ENCODE measurements at regions not wholly inside any gene's neighbourhood (a gene's known extent, or its start where the extent isn't known, plus 50 kb on each side); places are given as distances from the start of the nearest gene placed in this dataset.

- peaks cover 3 to 10% (median 9%) of the 10 kb centered on the region in 9 donors for H3K9me3 Mint-ChIP-seq
- POLR2A ChIA-PET = no interaction called here
- H3K36me3 Mint-ChIP-seq = peaks cover 0 to 9% (median 0%) of the 10 kb centered on the region in 3 donors
- no peak overlapping the region for H3K27ac Mint-ChIP-seq
- peaks cover 18 to 32% (median 23%) of the 10 kb centered on the region in 5 donors for H3K27me3 Mint-ChIP-seq
- no peaks in the 10 kb centered on the region for H3K4me1 Mint-ChIP-seq
- ATAC-seq = no peak
- no peak for DNase-seq
- no peak overlapping the region for H3K4me3 Mint-ChIP-seq
These were observed 63.9 kb downstream of the FBXO5 start for GRCh38 chr6:152918991-152919390.

GRCh38 chr6:152920016-152920415 lies 62.8 kb downstream of the FBXO5 start:
- POLR2A ChIA-PET = no interaction called here

More at GRCh38 chr6:152920016-152920415, 62.8 kb downstream of the FBXO5 start:
- no peak for DNase-seq
- H3K9me3 Mint-ChIP-seq = peaks cover 0 to 3% (median 0%) of the 10 kb centered on the region in 9 donors
- ATAC-seq = no peak
- no peaks in the 10 kb centered on the region for H3K4me1 Mint-ChIP-seq
- H3K27ac Mint-ChIP-seq = no peak overlapping the region
- H3K27me3 Mint-ChIP-seq = peaks cover 13 to 31% (median 20%) of the 10 kb centered on the region in 5 donors
- peaks cover 0 to 4% (median 0%) of the 10 kb centered on the region in 3 donors for H3K36me3 Mint-ChIP-seq
- H3K4me3 Mint-ChIP-seq = no peak overlapping the region

All from naive thymus-derived CD8-positive, alpha-beta T cell (primary cell).